HT1080 (cell line): ENCODE measurements at regions not wholly inside any gene's neighbourhood (a gene's known extent, or its start where the extent isn't known, plus 50 kb on each side); places are given as distances from the start of the nearest gene placed in this dataset.
A peak's percentile ranks its signal among the peaks of the same experiment; 100 is the strongest.
"Not testable (repeated sequence)": the region's sequence is repeated elsewhere in the genome, so short reads cannot be mapped to it uniquely, and the experiment has no call there.

Experiments
- DNase-seq: peaks from one replicate; pipeline ENCODE4 v3.0.0-alpha.2; 2015; ENCODE audit warnings: low read depth

DNA sequence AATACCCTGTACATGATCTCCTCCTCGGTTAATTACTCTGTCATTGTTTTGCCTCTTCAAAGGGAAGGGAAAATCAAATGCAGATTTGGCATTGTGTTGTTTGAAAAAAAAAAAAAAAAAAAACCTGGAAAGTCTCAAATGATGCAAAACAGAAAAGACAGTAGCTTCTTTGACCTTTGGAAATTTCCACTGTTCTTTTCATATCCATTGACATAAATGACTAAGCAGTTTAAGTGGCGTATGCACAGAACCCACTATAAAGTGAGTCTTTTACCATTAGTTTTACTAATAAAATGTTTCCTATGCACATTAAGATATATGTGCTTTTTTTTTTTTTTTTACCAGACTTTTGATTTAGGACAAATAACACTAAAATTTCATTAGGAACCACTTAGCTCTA lies 704.3 kb downstream of the TFAP2A start:
- no peak for DNase-seq

DNA sequence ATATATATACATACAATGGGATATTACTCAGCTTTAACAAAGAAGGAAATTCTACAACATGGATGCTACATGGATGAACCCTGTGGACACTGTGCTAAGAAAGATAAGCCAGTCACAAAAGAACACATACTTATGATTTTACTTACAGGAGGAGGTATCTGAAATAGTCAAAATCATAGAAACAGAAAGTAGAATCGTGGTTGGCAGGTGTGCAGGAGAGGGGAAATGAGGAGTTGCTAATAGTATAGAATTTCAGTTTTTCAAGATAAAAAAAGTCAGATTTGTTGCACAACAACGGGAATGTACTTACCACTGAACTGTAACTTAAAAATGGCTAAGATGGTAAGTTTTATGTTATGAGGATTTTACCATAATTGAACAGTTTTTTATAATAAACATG lies 706.3 kb downstream of the TFAP2A start:
- DNase-seq, result no peak

DNA sequence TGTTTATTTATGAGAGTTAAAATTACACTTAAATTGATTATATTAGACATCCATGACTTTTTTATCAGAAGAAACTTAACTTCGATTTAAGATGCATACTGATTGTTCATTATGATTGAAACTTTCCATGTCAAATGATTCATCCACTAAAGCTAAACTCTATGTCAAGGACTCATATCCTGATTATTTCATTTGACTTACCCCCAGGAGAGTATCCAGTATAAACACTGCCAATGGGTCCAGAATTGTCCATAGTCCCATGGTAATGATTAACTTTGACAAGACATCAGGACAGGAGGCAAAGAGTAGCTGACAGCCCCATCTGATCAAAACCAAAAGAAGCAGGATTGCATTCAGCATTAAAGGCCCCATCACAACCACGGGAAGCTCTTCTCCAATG lies 709.9 kb downstream of the TFAP2A start:
- peak; percentile 1 for DNase-seq

DNA sequence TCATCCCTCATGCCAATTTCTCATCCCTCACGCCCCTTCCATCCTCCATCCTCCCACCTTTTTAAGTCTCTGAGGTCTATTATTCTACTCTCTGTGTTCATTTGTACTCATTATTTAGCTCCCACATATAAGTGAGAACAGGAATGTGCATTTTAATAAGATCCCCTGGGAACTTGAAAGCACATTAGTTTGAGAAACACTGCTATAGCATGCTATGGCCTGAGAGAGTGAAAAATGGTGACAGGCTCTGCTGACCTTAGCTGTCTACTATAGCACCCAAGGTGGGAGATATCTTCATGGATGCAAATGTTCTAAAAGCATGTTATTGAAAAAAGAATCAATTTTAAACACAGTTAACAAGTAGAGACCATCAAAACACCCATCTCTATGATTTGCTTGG lies 712.0 kb downstream of the TFAP2A start:
- DNase-seq, result no peak

DNA sequence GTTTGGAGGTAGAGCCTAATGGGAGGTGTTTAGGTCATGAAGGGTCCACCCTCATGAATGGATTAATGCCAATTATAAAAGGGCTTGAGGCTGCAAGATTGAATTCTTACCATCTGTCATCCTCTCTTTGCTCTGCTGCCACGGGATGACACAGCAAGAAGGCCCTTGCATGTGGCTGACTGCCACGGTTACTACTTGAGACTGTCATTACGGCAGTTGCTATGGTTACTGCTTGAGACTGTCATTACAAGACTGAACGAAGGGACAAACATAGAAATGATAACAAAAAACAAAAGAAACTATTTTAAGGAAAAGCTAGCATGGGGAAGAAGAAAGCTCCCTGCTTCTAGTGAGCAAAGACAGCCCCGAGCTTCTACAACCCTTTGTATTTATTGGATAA lies 715.0 kb downstream of the TFAP2A start:
- DNase-seq, result no peak

DNA sequence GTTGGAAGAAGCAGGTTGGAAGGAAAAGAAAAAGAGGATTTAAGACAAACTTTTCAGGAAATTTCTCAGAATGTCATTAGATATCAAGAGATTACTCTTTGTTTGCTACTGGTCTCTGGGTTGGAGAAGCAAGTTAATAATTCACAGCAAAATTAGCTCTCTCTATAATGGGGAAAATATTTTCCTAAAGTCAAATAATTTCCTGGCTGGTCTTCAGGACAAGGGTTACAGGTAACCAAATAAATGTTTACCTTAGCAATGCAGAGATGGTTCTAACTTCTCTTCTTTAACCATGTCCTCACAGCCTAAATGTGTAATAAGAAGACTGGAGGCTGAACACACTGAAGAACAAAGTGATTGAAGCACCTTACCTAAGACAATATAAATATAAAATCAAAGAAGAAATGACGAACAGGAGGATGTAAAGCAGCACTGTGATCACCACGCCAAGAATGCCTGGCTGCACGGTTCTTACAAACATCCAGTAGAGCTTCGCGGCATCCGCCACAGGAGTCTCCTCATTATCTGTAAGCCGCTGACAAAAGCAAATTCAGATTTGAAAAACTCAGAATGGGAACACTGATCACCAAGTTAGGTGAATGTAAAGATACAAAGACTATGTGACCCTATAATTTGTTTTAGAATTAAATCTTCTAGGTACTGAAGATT lies 717.5 kb downstream of the TFAP2A start:
- no peak for DNase-seq

DNA sequence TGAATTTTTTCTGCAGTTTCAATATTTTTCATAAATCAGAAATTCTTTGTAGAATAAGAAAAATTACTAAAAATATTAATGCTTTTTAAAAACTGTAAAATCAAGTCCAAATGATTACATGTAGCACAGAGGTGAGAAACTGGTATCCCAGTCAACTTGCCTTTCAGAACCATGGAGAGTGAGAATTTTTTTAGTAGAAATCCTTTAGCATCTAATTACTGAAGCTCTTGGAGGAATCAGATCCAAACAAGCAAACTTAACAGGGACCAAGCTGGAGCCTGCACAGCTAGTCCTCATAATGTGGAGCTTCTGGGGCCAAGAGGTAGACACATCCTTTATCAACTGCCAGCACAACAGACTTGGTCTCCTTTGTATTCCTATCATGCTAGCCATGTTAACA lies 724.5 kb downstream of the TFAP2A start:
- DNase-seq, result no peak

DNA sequence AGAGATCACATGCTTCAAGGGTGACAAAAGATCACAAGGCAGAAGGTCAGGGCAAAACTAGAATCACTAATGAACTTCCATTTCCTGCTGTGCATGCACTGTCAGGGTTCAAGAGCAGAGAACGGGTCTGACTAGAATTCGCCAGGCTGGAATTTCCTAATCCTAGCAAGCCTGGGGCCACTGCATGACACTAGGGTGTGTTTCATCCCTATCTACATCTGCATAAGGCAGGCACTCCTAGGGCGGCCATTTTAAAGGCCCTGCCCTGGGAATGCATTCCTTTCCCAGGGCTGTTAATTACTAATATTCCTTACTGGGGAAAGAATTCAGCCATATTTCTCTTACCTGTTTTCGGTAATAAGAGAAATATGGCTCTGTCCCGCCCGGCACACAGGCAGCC lies 734.1 kb downstream of the TFAP2A start:
- DNase-seq, result not testable (repeated sequence)

DNA sequence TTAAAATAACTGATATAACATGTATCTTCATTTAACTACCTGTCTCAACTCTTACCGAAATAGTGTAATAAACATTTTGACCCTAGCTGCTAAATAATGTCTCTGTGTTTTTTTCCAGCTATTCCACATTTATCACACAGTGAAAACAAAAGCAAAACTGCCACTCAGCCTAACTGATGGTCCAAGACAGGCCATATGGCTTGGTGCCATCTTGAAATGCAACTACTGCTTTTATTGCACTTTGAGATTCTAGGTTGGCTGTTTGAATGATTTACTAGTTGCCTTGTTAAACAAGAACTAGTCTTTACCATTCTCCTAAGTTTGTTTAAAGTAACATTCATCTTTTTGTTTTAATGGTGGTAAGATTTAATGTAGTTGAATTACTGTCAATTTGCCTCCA lies 739.8 kb downstream of the TFAP2A start:
- no peak for DNase-seq

DNA sequence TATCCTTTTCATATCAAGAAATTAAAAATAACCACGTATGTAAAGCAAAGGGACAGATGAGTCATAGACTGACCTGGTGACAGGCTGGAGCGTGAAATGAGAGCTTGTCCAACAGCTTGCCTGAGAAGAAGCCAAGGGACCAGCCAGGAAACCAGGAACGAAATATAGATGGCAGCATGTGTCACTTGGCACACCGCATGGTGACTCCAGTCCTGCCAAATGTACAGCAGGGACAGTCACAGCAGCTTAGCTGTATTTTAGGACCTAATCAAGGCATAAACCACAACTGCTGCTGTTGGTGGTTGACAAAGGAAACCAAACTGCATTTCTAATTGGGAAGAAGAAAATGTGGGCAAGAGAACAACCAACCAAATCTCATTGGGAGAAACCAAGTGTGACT lies 755.0 kb downstream of the TFAP2A start:
- no peak for DNase-seq

DNA sequence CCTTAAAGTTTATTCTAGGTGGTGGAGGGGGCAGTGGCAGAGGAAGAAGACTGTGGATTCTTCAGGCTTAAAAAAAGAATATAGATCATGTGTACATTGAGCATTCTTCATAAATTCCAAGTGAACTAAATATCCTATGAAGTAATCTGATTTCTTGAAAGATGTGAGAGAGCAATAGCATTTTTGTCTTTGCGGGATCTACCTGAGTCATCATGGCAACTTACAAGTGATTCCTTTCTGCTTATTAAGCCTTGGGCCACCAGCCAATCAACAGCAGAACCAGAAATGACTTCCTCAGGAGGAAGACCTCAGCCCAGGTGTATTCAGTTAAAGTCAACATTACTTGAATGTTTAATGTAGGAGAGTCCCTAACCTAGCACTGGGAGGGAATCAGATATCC lies 756.9 kb downstream of the TFAP2A start:
- DNase-seq, result peak; percentile 56

DNA sequence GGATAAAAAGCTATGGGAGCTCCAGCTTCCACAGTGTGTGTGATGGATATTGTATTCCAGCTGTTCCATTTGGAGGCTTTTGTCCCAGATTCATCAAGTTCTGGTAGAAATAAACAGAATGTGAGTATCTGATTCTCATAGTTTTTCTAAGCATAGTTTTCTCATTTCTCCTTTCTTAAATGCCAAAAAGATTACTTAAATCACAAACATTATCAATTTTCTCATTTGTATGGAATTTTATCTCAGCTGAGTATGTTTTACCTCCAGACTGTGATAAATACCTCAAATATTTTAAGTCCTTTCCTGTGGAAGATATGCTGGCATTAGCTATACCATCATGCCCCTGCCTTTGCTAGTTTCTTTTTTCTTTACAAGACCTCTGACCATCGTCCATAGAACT lies 767.3 kb downstream of the TFAP2A start:
- DNase-seq, result no peak

DNA sequence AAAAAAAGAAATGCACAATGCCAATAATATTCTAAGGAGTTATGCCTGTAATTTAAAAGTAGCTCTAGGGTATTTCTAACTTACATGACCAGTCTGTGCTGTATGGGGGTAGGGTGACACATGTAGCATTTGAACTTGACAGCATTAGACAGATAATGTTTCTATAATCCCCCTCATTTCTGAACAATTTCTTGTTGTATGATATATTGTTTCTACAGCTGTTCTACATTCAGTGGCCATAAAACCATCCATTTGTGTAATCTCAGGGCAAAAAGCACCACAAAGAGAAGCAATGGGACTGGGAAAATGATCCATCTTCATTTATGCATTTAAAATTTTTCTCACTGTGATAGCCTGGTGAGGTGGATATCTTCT lies 767.8 kb downstream of the TFAP2A start:
- no peak for DNase-seq

DNA sequence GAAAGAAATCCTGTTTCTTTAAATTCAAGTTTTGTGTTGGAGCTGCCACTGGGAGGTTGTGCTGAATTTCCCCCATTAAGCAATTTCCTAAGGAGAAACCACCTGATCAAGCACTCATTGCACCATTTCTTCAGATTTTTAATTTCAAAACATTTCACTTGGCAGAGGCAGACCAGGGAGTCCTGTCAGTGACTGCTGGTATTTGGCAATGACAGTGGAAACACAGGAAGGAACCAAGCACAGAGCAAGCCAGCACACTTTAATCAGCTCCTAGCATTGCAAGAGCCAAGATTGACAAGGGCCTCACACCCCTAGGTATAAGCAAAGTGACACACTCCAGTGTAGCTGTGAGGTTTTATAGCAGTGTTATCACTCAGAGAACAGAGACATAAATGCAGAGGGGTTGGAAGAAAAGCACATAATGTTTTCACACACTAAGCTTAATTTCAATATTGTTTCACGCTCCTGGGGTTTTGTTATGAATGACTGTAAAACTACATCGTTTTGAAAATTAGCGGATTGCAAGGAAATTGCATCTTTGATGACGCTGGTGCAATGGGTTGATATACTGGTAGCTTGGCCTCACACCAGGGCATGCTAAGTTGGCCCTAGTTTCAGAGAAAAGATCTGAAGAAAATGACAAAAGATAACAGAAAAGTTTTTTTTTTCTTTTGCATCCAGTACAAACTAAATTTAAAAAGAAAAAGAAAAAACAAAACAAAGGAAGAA lies 768.4 kb downstream of the TFAP2A start:
- no peak for DNase-seq

DNA sequence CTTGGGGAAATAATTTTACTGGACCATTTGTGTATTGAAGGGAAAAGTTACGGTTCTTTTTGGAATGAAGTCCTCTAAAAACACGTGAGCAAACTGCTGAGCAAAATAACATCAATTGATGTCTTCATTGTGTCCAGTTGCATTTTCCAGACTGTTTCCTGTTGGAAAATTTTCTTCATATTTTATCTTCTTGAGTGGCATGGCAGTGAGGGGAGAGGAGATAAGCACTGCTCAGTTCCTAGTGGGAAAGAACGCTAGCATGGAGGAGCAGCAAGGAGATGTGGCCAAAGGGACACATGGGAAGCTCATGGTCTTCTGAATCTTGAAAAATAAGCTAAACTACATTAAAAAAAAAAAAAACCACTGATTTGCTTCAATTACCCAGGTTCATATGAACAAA lies 776.0 kb downstream of the TFAP2A start:
- no peak for DNase-seq

DNA sequence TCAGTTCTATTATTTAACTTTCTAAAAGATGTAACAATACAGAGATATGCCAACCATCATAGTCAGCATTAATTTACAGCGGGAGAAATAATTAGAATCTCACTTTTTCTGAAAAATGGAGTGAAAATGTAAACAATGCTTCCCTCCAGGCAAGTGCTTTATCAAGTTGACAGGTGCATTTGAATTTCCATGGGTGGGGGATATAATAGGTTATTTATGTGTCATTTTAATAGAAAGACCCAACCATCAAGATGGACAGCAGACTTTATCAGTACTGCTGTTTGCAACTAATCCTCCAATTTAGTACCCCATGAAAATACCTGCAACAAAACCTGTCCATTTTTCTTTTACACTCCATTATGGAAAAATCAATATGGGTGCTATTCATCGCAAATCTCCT lies 780.1 kb downstream of the TFAP2A start:
- no peak for DNase-seq

DNA sequence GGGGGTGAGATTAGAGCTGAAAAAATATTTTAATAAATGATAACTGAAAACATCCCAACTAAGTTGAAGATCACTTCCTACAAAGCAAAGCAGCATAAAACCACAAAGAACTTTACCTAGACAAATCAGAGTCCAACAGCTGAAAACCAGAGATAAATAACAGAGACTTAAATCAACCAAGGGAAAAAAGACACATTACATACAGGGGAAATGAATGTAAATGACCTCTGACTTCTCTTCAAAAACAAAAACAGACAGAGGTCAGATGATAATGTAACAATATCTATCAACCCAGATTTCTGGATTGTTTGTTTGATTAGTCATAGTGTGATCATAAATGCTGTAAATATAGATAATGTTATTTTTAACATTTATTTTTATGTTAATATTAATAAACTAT lies 782.8 kb downstream of the TFAP2A start:
- DNase-seq, result no peak

DNA sequence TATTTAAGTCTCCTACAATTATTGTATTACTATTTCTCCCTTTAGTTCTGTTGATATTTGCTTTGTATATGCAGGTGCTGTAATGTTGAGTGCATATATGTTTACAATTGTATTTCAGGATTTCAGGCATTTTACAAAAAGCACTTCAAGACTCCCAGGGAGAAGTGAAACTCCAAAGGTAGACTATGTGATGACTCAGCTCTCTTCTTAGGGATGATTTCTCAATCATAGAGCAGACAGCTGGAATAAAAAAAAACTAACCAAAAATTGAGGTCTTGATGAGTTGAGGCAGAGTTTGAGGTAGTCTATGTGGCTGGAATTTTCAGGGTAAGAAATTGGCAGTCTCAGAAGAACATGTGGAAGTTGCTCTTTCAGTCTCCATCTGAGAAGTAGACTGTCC lies 786.1 kb downstream of the TFAP2A start:
- DNase-seq, result peak; percentile 20

DNA sequence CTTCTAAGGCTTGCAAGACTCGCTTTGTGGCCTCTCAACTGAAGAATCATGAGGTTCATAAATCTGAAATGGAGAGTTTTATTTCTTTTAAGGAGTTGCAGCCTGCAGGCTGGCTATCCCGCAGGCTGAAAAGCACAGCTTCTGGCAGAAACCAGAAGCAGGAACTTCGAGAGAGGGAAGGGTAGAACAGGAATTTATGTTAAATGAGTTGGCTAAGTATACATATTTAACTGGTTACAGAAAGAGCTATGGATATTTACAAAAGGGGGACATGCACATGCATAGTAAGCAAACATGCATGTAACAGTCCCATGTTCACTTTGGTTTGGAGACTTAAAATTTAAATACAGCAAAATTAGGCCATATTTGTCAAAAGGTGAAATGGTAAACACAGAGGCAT lies 787.0 kb downstream of the TFAP2A start:
- no peak for DNase-seq

DNA sequence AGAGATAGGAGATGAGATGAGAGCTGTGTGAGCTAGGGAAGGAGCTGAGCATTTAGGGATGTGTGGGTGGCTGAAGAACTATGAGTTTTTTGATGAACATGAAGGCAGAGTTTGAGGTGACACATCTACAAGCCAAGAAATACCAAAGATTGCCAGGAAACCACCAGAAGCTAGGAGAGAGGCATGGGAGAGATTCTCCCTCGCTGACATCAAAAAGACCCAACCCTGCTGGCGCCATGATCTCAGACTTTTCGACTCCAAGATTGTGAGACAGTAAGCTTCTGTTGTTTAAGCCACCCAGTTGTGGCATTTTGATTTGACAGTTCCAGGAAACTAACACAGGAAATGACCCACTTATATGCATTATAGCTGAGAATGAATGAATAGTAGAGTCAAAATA lies 790.9 kb downstream of the TFAP2A start:
- DNase-seq, result peak; percentile 55

DNA sequence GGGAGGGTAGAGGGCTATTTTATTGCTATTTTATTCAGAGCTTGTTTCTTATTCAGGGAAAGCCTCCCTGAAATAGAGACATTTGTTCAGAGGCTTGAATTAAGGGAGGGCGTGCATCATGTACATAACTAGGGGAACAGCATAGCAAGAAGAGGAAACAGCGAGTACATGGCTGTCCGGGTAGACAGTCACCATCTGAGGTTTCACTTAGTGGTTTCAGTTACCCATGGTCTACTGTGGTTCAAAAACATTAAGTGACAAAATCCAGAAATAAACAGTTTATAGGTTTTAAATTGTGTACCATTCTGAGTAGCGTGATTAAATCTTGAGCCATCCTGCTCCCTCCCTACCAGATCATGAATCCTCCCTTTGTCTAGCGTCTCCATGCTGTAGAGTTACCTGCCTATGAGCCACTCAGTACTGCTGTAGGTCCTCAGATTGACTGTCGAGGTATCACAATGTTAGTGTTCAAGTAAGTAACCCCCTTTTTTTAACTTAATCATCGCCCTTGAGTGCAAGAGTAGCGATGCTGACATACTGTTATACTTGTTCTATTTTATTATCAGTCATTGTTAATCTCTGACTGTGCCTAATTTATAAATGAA lies 791.5 kb downstream of the TFAP2A start:
- no peak for DNase-seq

DNA sequence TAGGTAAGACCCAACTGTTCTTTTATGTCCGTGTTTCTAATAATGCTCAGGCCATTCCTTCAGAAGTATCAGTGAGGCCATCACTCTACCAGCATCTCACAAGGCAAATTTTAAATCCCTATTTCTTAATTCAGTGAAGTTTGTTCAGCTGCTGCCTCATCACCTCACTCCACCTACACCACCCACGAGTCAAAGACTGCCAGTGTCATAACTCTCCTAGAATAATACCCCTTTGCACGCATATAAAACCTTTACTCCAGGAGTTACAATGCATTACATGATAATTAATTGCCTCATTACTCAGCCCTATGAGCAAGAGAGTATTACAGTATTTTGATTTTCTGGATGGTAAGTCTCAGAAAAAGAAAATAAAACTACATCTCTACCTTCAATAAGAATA lies 793.6 kb downstream of the TFAP2A start:
- no peak for DNase-seq

DNA sequence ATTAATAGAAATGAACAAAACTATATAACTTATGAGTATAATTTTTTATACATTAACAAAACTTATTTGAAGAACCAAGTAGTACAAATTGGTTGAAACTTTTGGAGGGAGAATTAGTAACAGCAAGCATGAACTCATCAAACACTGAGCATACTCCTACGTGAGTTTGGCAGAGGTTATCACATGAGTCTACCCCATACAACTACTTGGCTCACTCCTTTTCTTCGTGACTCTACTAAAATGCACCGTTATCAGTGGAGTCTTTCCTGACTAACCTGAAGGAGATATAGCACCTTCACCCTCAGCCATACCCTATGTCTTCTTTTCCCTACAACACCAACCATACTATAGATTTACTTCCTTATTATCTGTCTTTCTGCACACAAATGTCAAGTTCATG lies 794.2 kb downstream of the TFAP2A start:
- no peak for DNase-seq
